MV-4-11 (cell line): ENCODE measurements at regions not wholly inside any gene's neighbourhood (a gene's known extent, or its start where the extent isn't known, plus 50 kb on each side); places are given as distances from the start of the nearest gene placed in this dataset.
"Not testable (repeated sequence)": the region's sequence is repeated elsewhere in the genome, so short reads cannot be mapped to it uniquely, and the experiment has no call there.

Source experiments
- DNase-seq: peaks from one replicate; lab custom pipeline; 2025; lab: John Stamatoyannopoulos, UW

DNA sequence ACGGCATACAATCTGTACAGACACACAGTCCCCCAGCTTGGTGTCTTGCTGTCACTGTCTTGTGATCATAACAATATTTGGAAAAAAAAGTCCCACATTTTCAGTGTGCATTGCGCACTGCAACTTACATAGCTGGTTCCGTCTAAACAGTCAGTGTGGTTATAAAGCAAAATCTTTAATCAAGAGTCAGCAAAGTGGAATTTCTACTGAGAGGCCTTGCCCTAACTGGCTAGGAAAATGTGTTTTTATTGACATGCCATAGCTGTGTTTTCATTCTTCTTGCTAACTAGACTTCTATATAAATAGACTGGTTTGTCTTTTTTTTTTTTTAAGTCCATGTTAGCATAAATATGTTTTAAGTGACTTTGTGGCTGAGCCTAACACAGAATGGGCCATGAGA is 174.8 kb downstream of the POLR2M start:
- DNase-seq = no peak

DNA sequence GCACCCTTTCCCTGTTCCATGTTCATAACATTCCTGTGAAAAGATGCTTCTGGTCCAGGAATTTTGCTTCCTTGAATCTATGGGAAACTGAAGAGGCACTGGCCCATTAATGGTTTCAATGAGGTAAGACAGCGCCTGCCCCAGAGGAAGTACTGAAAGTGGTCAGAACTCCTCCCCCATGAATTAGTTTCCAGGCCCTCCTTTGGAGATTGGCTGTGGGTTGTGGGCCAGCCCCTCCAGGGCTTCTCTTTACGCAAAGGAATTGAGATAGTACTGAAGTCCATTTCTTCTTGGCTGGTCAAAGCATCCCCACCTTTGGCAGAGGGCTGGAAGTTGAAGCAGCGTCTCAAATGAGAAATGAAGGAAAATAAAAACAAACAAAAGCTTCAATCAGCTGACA is 175.5 kb downstream of the POLR2M start:
- no peak for DNase-seq

DNA sequence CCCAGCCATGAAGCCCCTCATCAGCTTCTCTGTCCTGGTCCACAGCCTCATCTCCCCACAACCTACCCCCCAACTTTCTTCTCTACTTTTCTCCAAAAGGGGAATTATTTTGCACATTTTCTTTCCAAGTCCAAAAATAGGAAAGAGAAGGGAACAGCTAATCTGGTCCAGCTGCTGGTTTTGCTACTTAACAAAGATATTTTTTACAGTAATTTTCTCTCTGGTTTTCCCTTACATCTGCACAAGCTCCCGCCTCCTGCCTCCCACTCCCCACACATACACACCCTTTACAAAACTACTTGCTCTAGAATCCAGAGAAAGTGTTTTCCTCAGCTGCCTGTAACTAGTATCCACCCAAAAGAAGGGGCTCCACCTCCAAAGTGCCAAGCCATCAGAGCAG is 177.2 kb downstream of the POLR2M start:
- no peak for DNase-seq

DNA sequence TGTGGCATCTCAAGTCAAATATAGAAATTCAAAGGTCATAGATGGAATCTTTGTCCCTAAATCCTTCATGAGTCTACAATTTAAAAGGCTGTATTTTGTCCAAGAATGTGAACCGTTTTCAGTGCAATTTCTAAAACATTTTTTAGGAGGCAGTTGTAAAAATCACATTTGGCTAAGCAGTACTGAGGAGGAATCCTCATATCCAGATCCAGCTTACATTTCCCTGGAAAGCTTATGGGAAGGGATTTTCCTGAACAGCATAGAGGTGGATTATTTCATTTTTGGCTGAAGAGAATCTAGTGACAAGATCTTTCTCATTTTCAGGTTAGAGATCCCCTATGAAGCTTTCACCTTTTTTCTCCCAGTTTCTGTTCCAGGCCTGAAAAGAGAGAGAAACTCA is 178.4 kb downstream of the POLR2M start:
- no peak for DNase-seq

DNA sequence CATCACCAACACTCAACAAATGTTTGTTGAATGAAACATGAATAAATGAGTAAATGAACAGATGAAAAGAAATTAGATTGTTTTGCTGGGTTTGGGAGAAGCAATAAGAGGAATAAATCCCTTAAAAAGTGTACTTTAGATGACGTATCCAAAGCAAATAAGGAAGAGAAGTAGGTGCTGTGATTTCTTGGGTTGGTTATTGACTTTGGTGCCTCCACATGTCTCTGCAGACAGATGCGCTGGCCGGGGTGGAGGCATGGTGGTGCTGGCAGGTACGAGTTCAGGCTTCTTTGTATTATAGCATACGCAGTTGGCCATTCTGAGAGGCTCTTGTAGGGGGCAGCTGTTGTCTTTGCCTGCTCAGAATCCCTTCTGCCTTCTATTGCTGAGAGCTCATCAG is 178.9 kb downstream of the POLR2M start:
- no peak for DNase-seq

DNA sequence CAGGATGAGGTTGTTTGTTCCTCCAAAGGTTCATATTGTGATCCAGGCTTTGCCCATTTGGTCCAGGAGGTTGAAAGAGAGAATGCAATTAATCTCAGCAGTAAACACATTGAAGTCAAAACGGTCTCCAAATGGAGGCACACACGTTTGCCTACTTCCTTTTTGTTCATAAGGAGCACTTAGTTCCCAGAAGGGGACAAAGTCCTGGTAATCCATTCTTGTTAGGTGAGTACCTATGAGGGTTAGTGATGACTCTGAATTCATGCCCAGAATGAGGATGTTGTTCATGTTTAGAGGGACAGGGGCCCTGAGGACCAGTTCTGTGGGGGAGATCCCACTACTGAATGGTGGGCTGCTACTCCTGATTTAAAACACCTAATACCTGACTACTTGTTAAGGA is 177.7 kb downstream of the ALDH1A2 start:
- no peak for DNase-seq

DNA sequence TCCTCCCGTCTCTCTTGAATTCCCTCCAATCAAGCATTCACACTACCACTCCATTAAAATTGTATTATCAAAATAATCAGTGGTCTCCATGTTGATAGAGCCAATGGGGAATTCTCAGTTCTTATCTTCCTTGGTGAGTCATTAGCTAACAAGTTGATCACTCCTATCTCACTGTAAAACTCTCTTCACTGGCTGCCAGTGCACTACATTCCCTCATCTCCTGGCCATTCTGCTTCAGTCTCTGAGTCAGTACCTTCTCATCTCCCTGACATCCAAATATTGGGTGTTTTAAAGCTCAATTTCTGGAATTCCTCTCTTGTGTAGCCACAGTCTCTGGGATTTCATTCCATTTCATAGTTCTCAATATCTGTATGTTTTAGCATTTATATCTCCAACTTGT is 175.2 kb downstream of the ALDH1A2 start:
- no peak for DNase-seq

DNA sequence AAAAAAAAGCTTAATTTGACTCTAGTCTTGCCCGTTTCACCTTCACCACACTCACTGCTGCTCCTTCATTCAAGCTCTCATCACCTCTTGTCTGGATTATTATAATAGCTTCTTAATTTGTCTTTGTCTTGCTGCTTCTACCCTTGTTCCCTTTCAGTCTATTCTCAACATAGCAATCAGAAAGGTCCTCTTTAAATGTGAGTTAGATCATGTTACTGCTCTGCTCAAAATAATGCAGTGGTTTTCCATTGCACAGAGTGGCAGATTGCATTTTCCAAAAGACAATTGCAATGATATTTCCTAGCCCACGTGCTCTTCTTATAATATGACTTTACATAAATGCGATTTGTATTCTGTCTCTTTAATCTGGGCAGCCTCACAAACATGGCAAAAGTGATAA is 174.6 kb downstream of the ALDH1A2 start:
- no peak for DNase-seq

DNA sequence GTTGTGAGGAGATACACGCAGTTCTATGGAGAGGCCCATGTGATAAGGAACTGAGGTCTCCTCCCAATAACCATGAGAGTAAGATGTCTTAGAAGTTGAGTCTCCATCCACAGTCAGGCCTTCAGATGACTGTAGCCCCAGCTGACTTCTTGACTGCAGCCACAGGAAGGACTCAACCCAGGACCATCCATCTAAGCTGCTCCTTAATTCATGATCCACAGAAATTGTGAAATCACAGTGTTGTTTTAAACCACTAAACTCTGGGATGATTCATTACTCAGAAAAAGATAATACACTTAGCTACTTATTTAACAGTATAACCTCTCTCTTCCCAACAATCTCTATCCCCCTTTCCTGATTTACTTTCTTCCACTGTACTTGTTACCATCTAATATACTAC is 173.3 kb downstream of the ALDH1A2 start:
- DNase-seq = no peak

DNA sequence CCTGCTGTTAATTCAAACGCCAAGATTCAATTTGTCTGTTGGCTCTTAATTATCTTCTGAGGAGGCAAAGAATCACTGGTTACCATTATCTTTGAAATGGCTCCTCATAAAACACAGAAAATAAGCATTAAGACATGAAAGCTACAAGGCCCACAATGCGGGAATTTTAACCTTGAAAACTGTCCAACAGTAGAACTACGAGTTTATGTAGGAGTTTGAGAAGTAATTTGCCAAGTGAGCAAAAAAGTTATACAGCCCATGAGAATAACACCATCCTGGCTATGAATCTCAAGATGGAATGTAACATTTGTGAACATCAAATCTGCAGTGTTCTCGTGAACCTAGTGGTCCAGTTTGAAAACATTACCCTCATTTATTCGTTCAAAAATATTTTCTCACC is 172.5 kb downstream of the ALDH1A2 start:
- no peak for DNase-seq

DNA sequence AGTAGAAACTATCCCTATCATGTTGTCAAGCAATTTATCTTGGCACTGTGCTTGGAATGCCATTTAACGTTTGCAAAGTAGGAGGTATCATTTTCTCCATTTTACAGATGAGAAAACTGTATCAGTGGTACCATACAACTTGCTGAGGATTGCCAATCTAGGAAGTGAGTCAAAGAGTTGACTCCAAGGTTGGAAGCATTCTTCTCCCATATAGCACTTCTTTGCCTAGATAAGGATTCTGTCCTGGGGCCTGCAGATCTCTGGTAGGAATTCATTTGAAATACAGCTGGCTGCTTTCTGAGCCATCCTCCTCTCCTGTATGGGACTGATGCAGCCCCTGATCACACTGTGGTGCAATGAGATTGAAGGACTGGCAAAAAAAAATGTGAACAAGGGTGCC is 170.2 kb downstream of the ALDH1A2 start:
- DNase-seq = no peak

DNA sequence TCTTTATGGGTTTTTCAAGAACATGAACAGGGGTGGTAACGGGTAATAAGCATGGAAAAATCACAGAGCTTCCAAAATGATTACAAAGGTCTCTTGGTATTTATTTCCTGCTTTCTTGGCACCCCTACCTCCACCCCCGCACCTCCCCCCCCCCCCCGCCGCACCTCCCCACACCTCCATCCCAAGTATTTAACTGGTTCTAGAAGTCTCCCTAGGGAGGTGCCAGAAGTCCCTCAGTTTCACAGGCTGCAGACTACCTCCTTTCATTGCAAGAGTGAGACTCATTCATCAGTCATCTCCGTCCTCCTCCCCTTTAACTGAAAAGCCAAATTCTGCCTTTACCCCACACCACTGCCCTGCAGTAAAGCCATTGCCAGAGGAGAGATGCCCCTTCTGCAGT is 169.4 kb downstream of the ALDH1A2 start:
- DNase-seq = no peak

DNA sequence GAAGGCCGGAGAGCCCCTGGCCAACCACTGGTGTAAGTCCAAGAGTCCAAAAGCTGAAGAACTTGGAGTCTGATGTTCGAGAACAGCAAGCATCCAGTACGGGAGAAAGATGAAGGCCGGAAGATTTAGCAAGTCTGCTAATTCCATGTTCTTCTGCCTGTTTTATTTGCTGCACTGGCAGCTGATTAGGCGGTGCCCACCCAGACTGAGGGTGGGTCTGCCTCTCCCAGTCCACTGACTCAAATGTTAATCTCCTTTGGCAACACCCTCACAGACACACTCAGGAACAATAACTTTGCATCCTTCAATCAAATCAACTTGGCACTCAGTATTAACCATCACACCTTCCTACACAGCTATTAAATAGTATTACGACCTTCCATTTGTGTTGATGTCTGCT is 168.6 kb downstream of the ALDH1A2 start:
- not testable (repeated sequence) for DNase-seq

DNA sequence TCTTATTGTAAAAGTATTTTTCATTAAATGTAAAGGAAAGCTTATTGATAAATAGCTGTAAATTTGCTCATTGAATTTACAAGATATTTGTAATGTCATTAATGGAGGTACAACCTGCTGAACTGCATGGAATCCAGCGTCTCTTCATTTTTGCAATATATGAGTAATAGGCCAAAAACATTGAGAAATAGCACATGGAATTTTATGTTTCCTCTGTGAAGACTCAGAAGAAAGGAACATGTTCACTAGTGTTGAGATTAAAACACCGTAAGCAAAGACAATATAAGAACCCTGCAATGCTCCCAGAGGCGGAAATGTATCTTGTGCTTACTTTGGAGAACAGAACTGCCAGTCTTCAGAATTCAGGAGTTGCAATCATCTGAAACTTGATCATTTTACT is 167.6 kb downstream of the ALDH1A2 start:
- DNase-seq = no peak

DNA sequence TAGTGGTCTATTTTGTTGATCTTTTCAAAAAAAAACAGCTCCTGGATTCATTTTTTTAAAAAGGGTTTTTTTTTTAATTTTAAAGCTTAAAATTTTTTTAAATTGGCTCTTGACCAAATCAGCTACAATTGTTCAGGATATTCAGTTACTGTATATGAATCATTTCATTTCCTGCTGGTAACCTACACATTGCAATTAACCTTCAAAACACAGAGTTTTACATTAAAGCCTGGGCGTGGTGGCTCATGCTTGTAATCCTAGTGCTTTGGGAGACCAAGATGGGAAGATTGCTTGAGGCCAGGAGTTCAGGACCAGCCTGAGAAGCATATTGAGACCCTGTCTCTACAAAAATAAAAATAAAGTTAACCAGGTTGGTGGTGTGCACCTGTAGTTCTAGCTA is 163.4 kb downstream of the ALDH1A2 start:
- DNase-seq = no peak
